Effector CD8-positive, alpha-beta T cell (primary cell): ENCODE measurements at regions not wholly inside any gene's neighbourhood (a gene's known extent, or its start where the extent isn't known, plus 50 kb on each side); places are given as distances from the start of the nearest gene placed in this dataset.

Source experiments
- DNase-seq: peaks from one replicate; lab custom pipeline; 2025; lab: John Stamatoyannopoulos, UW

GRCh38 chr5:73228052-73228451 is 55.1 kb downstream of the TMEM174 start:
- no peak for DNase-seq
